ENCODE measurements at regions not wholly inside any gene's neighbourhood (a gene's known extent, or its start where the extent isn't known, plus 50 kb on each side); places are given as distances from the start of the nearest gene placed in this dataset.

DNA sequence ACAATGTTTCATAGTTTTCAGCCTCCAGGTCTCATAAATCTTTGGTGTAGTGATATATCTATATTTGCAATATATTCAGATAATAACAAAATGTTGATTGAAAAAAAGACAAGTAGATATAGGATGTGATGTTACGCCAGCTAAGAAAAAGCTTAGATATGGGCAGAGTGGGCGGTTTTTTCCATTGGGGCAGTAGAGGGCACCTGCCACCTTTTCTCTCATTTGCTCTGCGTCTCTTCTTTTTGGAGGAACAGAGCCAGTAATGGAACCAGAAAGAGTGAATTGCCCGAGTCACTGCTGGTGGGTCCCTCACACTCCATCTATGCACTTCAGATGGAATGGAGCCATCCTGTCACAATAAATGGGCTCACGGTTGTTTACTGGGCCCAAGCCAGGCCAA is 62.1 kb upstream of the FANCC start:
- no peak for TF ChIP-seq BHLHE40 (IDR thresholded peaks at IDR 0.05; ENCODE audit: borderline replicate concordance)
- TF ChIP-seq ARNT (IDR thresholded peaks at IDR 0.05) = no peak
- TF ChIP-seq SUZ12 (IDR thresholded peaks at IDR 0.05) = no peak
- TF ChIP-seq ELF4 (IDR thresholded peaks at IDR 0.05) = no peak
- no peak for TF ChIP-seq ZNF384 (IDR thresholded peaks at IDR 0.05)
- no peak for TF ChIP-seq FOXM1 (IDR thresholded peaks at IDR 0.05; ENCODE audit: borderline replicate concordance)
